Esophagus squamous epithelium (tissue), 5 donors: ENCODE measurements at regions not wholly inside any gene's neighbourhood (a gene's known extent, or its start where the extent isn't known, plus 50 kb on each side); places are given as distances from the start of the nearest gene placed in this dataset.

Source experiments
- DNase-seq: peaks from one replicate; lab custom pipeline; 2025; lab: John Stamatoyannopoulos, UW
- H3K27ac ChIP-seq, 4 donors: fragments of 200-600 bp; sonication (generic); one replicate each; pipeline ENCODE4 v1.5.1; 2016 to 2019; ENCODE audit warnings: mild to moderate bottlenecking in 1 of 4
- H3K27me3 ChIP-seq, 4 donors: fragments of 200-600 bp; sonication (generic); 1 replicate in 3 of 4; 2 replicates in 1 of 4; pipeline versions ENCODE4 v1.5.1 to v1.6.0; 2017 to 2021; ENCODE audit warnings: antibody characterized with exemption in 1 of 4
- H3K36me3 ChIP-seq, 3 donors: fragments of 200-600 bp; sonication (generic); one replicate each; pipeline ENCODE4 v1.5.1; 2016 to 2019
- H3K4me1 ChIP-seq, 3 donors: fragments of 200-600 bp; sonication (generic); one replicate each; pipeline ENCODE4 v1.5.1; 2017 to 2019
- H3K4me3 ChIP-seq, 4 donors: fragments of 200-600 bp; sonication (generic); 1 replicate in 3 of 4; 2 replicates in 1 of 4; pipeline ENCODE4 v1.5.1; 2016 to 2019; ENCODE audit warnings: mild to moderate bottlenecking in 2 of 4, moderate library complexity in 1 of 4
- H3K9me3 ChIP-seq, 3 donors: fragments of 200-600 bp; sonication (generic); one replicate each; pipeline ENCODE4 v1.5.1; 2016 to 2019
- CTCF ChIP-seq, 6 experiments: fragments of 450-650 bp in 4 of 6; fragments of 200-600 bp in 2 of 6; sonication (generic) in 2 of 6; IDR thresholded peaks; one replicate each; pipeline ENCODE4 v1.5.1; 2016 to 2019; ENCODE audit warnings: antibody characterized with exemption in 6 of 6, mild to moderate bottlenecking in 4 of 6, moderate library complexity in 4 of 6
- POLR2A ChIP-seq, 4 donors: fragments of 450-650 bp; IDR thresholded peaks; one replicate each; pipeline ENCODE4 v1.6.1; 2017; ENCODE audit warnings: antibody characterized with exemption in 4 of 4, mild to moderate bottlenecking in 4 of 4, moderate library complexity in 3 of 4
- WGBS, 2 donors: methylation state at CpG; one replicate each; pipeline ENCODE4 v1.1.5; 2018; 5-methylcytosine and 5-hydroxymethylcytosine counted together
- intact Hi-C: fragments of 100-400 bp; cut with DNase I; formaldehyde crosslinking; loops from one replicate; pipeline ENCODE4 v1.15.0; 2022
- donor health status: DM: yes; HTN: yes; CAD: no.

GRCh38 chr7:21135437-21135836 lies 292.4 kb upstream of the SP4 start:
- H3K4me1 ChIP-seq = peaks cover 0 to 5% (median 0%) of the 10 kb centered on the region in 3 donors
- 45 to 55% methylated on average over 2 of the region's 2 CpGs for WGBS, 2 donors
- TF ChIP-seq CTCF (IDR thresholded peaks at IDR 0.05) = no peak
- TF ChIP-seq POLR2A (IDR thresholded peaks at IDR 0.05) = no peak
- no peak for DNase-seq
- peaks cover 0 to 7% (median 0%) of the 10 kb centered on the region in 3 donors for H3K9me3 ChIP-seq
- H3K27me3 ChIP-seq = peaks cover 0 to 5% (median 0%) of the 10 kb centered on the region in 4 donors
- intact Hi-C loops = no loop called here
- no peaks in the 10 kb centered on the region for H3K36me3 ChIP-seq
- H3K4me3 ChIP-seq = no peak overlapping the region
- no peak overlapping the region for H3K27ac ChIP-seq

- Histone ChIP-seq H3K27ac (no peak overlapping the region), H3K9me3 (peaks cover 0 to 7% (median 0%) of the 10 kb centered on the region in 3 donors), H3K4me1 (peaks cover 0 to 5% (median 0%) of the 10 kb centered on the region in 3 donors), H3K4me3 (no peak overlapping the region), H3K36me3 (no peaks in the 10 kb centered on the region), H3K27me3 (no peaks in the 10 kb centered on the region)
- intact Hi-C loops = no loop called here
- 73 to 83% methylated on average over 3 of the region's 3 CpGs for WGBS, 2 donors
- TF ChIP-seq POLR2A (IDR thresholded peaks at IDR 0.05) (no peak), CTCF (IDR thresholded peaks at IDR 0.05) (no peak)
- no peak for DNase-seq
These were observed 290.2 kb upstream of the SP4 start for GRCh38 chr7:21137640-21138039.

GRCh38 chr7:21140622-21141021 lies 287.3 kb upstream of the SP4 start:
- TF ChIP-seq CTCF (IDR thresholded peaks at IDR 0.05) (no peak), POLR2A (IDR thresholded peaks at IDR 0.05) (no peak)
- peak overlapping the region in 1 of 4 donors; percentile 36 for H3K27ac ChIP-seq
- H3K4me3 ChIP-seq = no peak overlapping the region
- H3K4me1 ChIP-seq = no peaks in the 10 kb centered on the region
- no peaks in the 10 kb centered on the region for H3K36me3 ChIP-seq
- peaks cover 0 to 4% (median 0%) of the 10 kb centered on the region in 4 donors for H3K27me3 ChIP-seq
- intact Hi-C loops = no loop called here
- DNase-seq = no peak
- WGBS, 2 donors = 62 to 85% methylated on average over 3 of the region's 3 CpGs
- H3K9me3 ChIP-seq = no peaks in the 10 kb centered on the region

- Histone ChIP-seq H3K36me3 (no peaks in the 10 kb centered on the region), H3K9me3 (no peaks in the 10 kb centered on the region), H3K4me3 (no peak overlapping the region), H3K27ac (no peak overlapping the region), H3K27me3 (peaks cover 0 to 4% (median 0%) of the 10 kb centered on the region in 4 donors), H3K4me1 (no peaks in the 10 kb centered on the region)
- DNase-seq = no peak
- 45 to 60% methylated on average over 3 of the region's 3 CpGs for WGBS, 2 donors
- TF ChIP-seq CTCF (IDR thresholded peaks at IDR 0.05) = no peak
- TF ChIP-seq POLR2A (IDR thresholded peaks at IDR 0.05) = no peak
- intact Hi-C loops = no loop called here
These were observed 286.4 kb upstream of the SP4 start for GRCh38 chr7:21141476-21141875.

GRCh38 chr7:21142081-21142480 lies 285.8 kb upstream of the SP4 start:
- TF ChIP-seq POLR2A (IDR thresholded peaks at IDR 0.05) (no peak), CTCF (IDR thresholded peaks at IDR 0.05) (no peak)
- H3K27me3 ChIP-seq = peaks cover 0 to 9% (median 0%) of the 10 kb centered on the region in 4 donors
- intact Hi-C loops = no loop called here
- H3K4me3 ChIP-seq = no peak overlapping the region
- H3K9me3 ChIP-seq = no peaks in the 10 kb centered on the region
- H3K4me1 ChIP-seq = no peaks in the 10 kb centered on the region
- WGBS, 2 donors = 66 to 82% methylated on average over 8 of the region's 8 CpGs
- no peaks in the 10 kb centered on the region for H3K36me3 ChIP-seq
- no peak overlapping the region for H3K27ac ChIP-seq
- DNase-seq = no peak
